ENCODE measurements at regions not wholly inside any gene's neighbourhood (a gene's known extent, or its start where the extent isn't known, plus 50 kb on each side); places are given as distances from the start of the nearest gene placed in this dataset.

GRCh38 chr21:8990326-8991087 is 1530.9 kb upstream of the TPTE start:
- Histone ChIP-seq H3K36me3 (replicated peaks in 1 of 2; ENCODE audit: control insufficient read depth in 2 of 2, insufficient read depth in 2 of 2, low read length in 2 of 2) (no peaks in the 10 kb centered on the region), H3K27me3 (ENCODE audit: control insufficient read depth in 3 of 3, insufficient read depth in 3 of 3, low read depth in 1 of 3, low read length in 3 of 3) (peaks cover 0 to 2% (median 0%) of the 10 kb centered on the region in 3 experiments), H4K8ac (ENCODE audit: low read depth, low read length) (no peak overlapping the region), H2BK12ac (ENCODE audit: low read length) (no peak overlapping the region), H3K18ac (ENCODE audit: low read length) (no peak overlapping the region), H3K9me3 (replicated peaks in 1 of 2; ENCODE audit: control insufficient read depth in 2 of 2, insufficient read depth in 1 of 2, low read depth in 1 of 2, low read length in 2 of 2) (peaks cover 0 to 44% of the 10 kb centered on the region in 2 donors), H3K4me3 (ENCODE audit: low read length in 2 of 2) (no peak overlapping the region), H3K4me2 (ENCODE audit: insufficient read depth, low read length, poor library complexity, severe bottlenecking) (no peak overlapping the region), H3K79me1 (ENCODE audit: low read depth, low read length) (no peaks in the 10 kb centered on the region), H3K4ac (ENCODE audit: low read length) (no peak overlapping the region), H3K9ac (ENCODE audit: low read depth, low read length, poor library complexity) (no peak overlapping the region), H3K4me1 (ENCODE audit: control insufficient read depth in 2 of 2, insufficient read depth in 1 of 2, low read depth in 1 of 2, low read length in 2 of 2) (no peaks in the 10 kb centered on the region), H3K23ac (ENCODE audit: low read depth, low read length, poor library complexity) (no peak overlapping the region), H3K27ac (replicated peaks; ENCODE audit: low read length) (no peak overlapping the region), H4K91ac (ENCODE audit: low read depth, low read length, poor library complexity) (no peak overlapping the region), H3K14ac (ENCODE audit: low read length) (no peak overlapping the region), H2AFZ (ENCODE audit: low read length) (no peak overlapping the region), H2AK5ac (ENCODE audit: low read depth, low read length) (no peak overlapping the region), H2BK120ac (ENCODE audit: low read depth, low read length) (no peak overlapping the region), H2BK15ac (ENCODE audit: low read length) (no peak overlapping the region), H2BK5ac (ENCODE audit: low read length) (no peak overlapping the region)
- no CpG with 5 or more reads among the region's 11 CpGs for WGBS, 2 donors (ENCODE audit: extremely low coverage in 2 of 2, insufficient read length in 2 of 2, insufficient replicate concordance in 1 of 2)
- DNase-seq (ENCODE audit: low spot score): no peak

GRCh38 chr21:8991088-8991907 is 1530.1 kb upstream of the TPTE start:
- Histone ChIP-seq H3K36me3 (replicated peaks in 1 of 2; ENCODE audit: control insufficient read depth in 2 of 2, insufficient read depth in 2 of 2, low read length in 2 of 2) (no peaks in the 10 kb centered on the region), H3K9me3 (replicated peaks in 1 of 2; ENCODE audit: control insufficient read depth in 2 of 2, insufficient read depth in 1 of 2, low read depth in 1 of 2, low read length in 2 of 2) (peaks cover 0 to 47% of the 10 kb centered on the region in 2 donors), H2AK5ac (ENCODE audit: low read depth, low read length) (no peak overlapping the region), H3K4me1 (ENCODE audit: control insufficient read depth in 2 of 2, insufficient read depth in 1 of 2, low read depth in 1 of 2, low read length in 2 of 2) (no peaks in the 10 kb centered on the region), H3K4ac (ENCODE audit: low read length) (no peak overlapping the region), H3K27ac (replicated peaks; ENCODE audit: low read length) (no peak overlapping the region), H3K23ac (ENCODE audit: low read depth, low read length, poor library complexity) (no peak overlapping the region), H2BK15ac (ENCODE audit: low read length) (no peak overlapping the region), H2BK12ac (ENCODE audit: low read length) (no peak overlapping the region), H3K4me3 (ENCODE audit: low read length in 2 of 2) (peak overlapping the region in 1 of 2 donors; percentile 33), H4K91ac (ENCODE audit: low read depth, low read length, poor library complexity) (no peak overlapping the region), H3K79me1 (ENCODE audit: low read depth, low read length) (no peaks in the 10 kb centered on the region), H3K9ac (ENCODE audit: low read depth, low read length, poor library complexity) (no peak overlapping the region), H4K8ac (ENCODE audit: low read depth, low read length) (no peak overlapping the region), H3K14ac (ENCODE audit: low read length) (no peak overlapping the region), H2BK5ac (ENCODE audit: low read length) (no peak overlapping the region), H3K27me3 (ENCODE audit: control insufficient read depth in 3 of 3, insufficient read depth in 3 of 3, low read depth in 1 of 3, low read length in 3 of 3) (peaks cover 0 to 2% (median 0%) of the 10 kb centered on the region in 3 experiments), H3K4me2 (ENCODE audit: insufficient read depth, low read length, poor library complexity, severe bottlenecking) (no peak overlapping the region), H3K18ac (ENCODE audit: low read length) (no peak overlapping the region), H2BK120ac (ENCODE audit: low read depth, low read length) (no peak overlapping the region), H2AFZ (ENCODE audit: low read length) (no peak overlapping the region)
- DNase-seq (ENCODE audit: low spot score): no peak
- WGBS, 2 donors (ENCODE audit: extremely low coverage in 2 of 2, insufficient read length in 2 of 2, insufficient replicate concordance in 1 of 2): 100% methylated on average over 1 of the region's 14 CpGs

DNA sequence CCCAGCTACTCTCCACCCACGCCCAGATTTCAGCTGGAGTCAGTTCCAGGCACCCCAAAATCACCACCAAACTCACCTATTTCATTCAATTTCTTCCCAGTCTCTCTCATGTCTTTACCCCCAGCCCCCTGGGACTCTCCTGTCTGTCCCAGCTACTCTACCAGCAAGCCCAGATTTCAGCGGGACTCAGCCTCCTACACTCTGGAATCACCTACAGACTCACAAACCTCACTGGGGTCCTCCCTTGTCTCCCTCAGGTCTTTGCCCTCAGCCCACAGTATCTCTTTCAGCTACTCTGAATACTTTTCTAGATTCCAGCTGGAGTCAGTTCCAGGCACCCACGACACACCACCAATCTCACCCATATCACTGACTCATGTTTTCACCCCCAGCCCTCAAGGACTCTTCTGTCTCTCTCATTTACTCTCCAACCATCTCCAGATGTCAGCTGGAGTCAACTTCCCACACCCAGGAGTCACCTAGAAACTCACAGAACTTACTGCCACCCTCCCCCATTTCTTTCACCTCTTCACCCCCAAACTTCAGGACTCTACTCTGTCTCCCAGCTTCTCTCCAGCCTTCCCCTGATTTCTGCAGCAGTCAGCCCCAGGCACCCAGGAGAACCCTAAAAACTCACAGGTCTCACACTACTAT is 1529.3 kb upstream of the TPTE start:
- H3K9me3 ChIP-seq (replicated peaks in 1 of 2; ENCODE audit: control insufficient read depth in 2 of 2, insufficient read depth in 1 of 2, low read depth in 1 of 2, low read length in 2 of 2): peaks cover 0 to 47% of the 10 kb centered on the region in 2 donors
- H2BK12ac ChIP-seq (ENCODE audit: low read length): no peak overlapping the region
- no peak overlapping the region for H2AK5ac ChIP-seq (ENCODE audit: low read depth, low read length)
- H3K36me3 ChIP-seq (replicated peaks in 1 of 2; ENCODE audit: control insufficient read depth in 2 of 2, insufficient read depth in 2 of 2, low read length in 2 of 2): no peaks in the 10 kb centered on the region
- H3K4me1 ChIP-seq (ENCODE audit: control insufficient read depth in 2 of 2, insufficient read depth in 1 of 2, low read depth in 1 of 2, low read length in 2 of 2): no peaks in the 10 kb centered on the region
- no peak overlapping the region for H3K23ac ChIP-seq (ENCODE audit: low read depth, low read length, poor library complexity)
- no peak overlapping the region for H4K91ac ChIP-seq (ENCODE audit: low read depth, low read length, poor library complexity)
- H3K4me3 ChIP-seq (ENCODE audit: low read length in 2 of 2): no peak overlapping the region
- H3K27ac ChIP-seq (replicated peaks; ENCODE audit: low read length): no peak overlapping the region
- H2BK5ac ChIP-seq (ENCODE audit: low read length): no peak overlapping the region
- no peak overlapping the region for H2BK15ac ChIP-seq (ENCODE audit: low read length)
- DNase-seq (ENCODE audit: low spot score): no peak
- no peak overlapping the region for H4K8ac ChIP-seq (ENCODE audit: low read depth, low read length)
- peaks cover 0 to 2% (median 0%) of the 10 kb centered on the region in 3 experiments for H3K27me3 ChIP-seq (ENCODE audit: control insufficient read depth in 3 of 3, insufficient read depth in 3 of 3, low read depth in 1 of 3, low read length in 3 of 3)
- no peaks in the 10 kb centered on the region for H3K79me1 ChIP-seq (ENCODE audit: low read depth, low read length)
- no peak overlapping the region for H3K18ac ChIP-seq (ENCODE audit: low read length)
- H3K9ac ChIP-seq (ENCODE audit: low read depth, low read length, poor library complexity): no peak overlapping the region
- no peak overlapping the region for H3K4me2 ChIP-seq (ENCODE audit: insufficient read depth, low read length, poor library complexity, severe bottlenecking)
- H2AFZ ChIP-seq (ENCODE audit: low read length): no peak overlapping the region
- no peak overlapping the region for H3K4ac ChIP-seq (ENCODE audit: low read length)
- no peak overlapping the region for H3K14ac ChIP-seq (ENCODE audit: low read length)
- H2BK120ac ChIP-seq (ENCODE audit: low read depth, low read length): no peak overlapping the region
- no CpG with 5 or more reads among the region's 3 CpGs for WGBS, 2 donors (ENCODE audit: extremely low coverage in 2 of 2, insufficient read length in 2 of 2, insufficient replicate concordance in 1 of 2)
